Femur (tissue), 1 donor: ENCODE measurements at regions not wholly inside any gene's neighbourhood (a gene's known extent, or its start where the extent isn't known, plus 50 kb on each side); places are given as distances from the start of the nearest gene placed in this dataset.
"Not testable (repeated sequence)": the region's sequence is repeated elsewhere in the genome, so short reads cannot be mapped to it uniquely, and the experiment has no call there.

ENCODE experiments used
- DNase-seq: peaks from one replicate; pipeline ENCODE4 v3.0.0-alpha.2; 2017

DNA sequence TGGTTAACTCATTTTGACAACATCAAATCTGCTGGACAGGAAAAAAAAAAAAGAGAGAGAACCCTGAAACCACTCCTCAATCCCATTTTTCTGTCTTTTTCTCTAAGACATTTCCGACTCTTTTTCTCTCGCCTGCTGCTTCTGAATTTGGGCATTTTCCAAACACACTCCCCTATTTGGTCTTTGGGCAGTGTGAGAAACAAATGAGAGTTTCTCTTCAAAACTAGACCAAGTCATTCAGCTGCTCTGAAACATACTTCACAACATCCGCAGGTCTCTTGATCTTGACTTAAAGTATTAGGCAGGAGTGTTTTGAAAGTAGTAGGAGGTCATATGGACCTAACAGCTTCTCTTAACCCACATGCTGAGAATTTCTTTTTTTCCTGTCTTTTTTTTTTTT is 364.8 kb upstream of the ESRRG start:
- no peak for DNase-seq

DNA sequence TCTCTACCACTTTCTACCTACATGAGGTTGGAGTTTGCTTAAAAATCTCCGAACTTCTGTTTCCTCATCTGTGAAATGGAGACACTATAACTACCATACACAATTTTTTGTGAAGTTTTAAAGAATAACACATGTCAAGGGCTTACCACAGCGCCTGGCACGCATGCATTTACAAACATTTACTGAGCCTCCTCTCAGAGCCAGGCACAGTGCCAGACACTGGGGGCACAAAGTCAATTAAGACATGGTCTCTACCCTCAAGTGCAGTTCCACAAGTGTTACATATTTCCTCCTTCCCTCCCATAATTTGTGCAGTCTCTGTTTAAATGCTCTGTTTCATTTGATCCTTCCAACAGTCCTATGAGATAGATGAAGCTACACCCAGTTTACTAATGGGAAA is 356.4 kb upstream of the ESRRG start:
- DNase-seq: no peak

DNA sequence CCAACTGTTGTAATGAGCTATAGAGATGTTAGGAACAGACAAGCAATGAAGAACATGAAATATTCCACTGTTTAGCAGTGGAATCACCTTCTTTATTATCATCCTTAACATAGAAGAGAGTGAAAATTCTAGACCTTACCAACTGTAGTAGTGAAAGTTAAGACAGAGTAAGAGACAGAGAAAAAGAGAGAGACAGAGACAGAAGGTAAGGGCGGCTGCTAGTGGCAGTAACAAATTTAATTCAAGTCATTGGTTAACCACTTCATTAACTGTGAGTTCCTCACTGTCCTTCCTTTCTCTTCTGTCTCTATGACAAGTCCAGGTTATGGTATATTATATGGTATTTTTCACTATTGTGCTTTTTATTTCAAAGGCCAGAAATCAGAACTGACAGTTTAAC is 355.7 kb upstream of the ESRRG start:
- DNase-seq: no peak

GRCh38 chr1:217078078-217078690 is 355.0 kb upstream of the ESRRG start:
- DNase-seq: peak; percentile 35

GRCh38 chr1:217077426-217077825 is 354.2 kb upstream of the ESRRG start:
- no peak for DNase-seq

DNA sequence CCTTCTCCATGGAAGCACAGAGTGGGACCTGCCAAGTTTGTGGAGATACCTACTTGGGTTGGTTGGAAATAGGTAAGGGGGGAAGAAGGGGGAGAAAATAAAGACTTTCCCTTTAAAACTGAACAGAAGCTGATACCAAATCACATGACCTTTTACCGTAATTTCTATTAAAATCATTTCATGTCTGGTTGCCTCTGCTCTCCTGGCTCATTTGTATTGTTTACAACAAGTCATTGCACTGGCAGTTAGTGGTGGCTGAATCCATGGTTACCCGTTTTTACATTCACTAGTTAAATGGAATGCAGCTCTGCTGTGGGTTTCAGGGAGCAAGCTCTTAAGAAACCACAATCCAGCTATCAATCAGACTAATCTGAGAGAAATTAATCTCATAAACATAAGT is 353.7 kb upstream of the ESRRG start:
- no peak for DNase-seq

DNA sequence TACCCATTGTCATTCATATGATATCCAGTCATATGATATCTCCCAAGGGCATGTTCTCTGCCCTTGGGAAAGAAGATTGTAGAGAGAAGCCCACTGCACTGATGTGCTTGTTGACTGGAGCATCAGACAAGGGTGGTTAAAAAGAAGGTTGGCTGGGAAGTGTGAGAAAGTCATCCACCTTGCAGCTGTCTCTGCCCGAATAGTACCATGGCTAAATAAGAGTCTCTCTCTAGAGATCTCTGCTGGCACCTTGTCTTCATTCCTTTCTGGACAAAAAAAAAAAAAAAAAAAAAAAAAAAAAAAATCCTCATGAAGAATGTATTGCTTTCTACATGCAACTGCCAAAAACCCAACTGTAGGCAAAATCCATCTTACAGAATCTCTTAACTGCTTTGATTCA is 349.7 kb upstream of the ESRRG start:
- no peak for DNase-seq

GRCh38 chr1:217067642-217068041 is 344.4 kb upstream of the ESRRG start:
- DNase-seq: no peak

DNA sequence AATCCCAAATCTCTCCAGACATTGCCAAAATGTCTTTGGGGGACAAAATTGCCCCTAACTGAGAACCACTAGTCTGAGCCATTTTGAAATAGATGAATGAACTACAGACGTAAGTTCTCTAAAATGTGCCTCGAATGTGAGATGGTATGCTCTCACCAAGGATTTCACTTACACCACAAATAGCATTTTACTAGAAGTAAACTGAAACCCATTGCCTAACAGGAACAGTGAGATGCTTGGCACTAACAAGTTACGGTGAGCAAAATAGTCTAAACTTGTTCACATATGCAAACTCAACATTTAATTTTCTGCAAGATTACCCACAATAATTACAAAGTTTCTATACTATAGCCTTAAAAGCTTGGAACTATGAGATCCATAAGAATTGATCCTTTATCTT is 343.6 kb upstream of the ESRRG start:
- no peak for DNase-seq

DNA sequence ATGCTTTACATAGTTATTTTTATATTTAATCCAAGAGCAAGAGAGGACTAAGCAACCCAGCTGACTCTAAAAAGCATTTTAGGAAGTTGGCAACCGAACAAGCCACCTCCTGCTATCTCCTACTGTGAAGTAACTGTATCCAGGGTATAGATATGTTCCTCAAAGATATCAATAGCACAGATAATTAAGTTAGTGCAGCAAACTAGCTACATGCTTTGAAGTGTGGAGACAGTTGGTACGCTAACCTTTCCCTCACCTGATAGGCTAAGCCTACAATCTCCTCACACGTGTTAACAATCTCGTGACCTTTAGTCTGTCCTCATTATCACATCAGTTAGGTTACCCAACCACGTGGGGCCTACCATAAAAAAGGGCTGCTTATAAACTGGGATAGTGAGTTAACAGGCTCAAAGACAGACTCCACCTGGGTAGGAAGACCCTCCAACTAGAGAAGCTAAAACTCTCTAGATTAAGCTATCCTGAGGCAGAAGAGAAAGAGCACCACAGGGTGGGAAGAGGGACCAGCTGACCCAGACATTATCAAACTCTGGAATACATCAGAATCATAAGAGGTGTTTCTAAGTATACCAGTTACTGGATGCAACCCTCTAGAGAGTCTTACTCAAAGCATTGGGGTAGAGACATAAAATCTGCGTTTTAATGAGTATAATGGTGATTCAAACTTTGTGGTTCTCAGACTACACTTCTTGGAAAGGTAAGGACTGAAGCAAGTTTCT is 340.1 kb upstream of the ESRRG start:
- no peak for DNase-seq

GRCh38 chr1:217062586-217062985 is 339.4 kb upstream of the ESRRG start:
- no peak for DNase-seq

GRCh38 chr1:217059401-217059800 is 336.2 kb upstream of the ESRRG start:
- DNase-seq: no peak

- peak; percentile 27 for DNase-seq
Observed at GRCh38 chr1:217053676-217054075, 330.4 kb upstream of the ESRRG start.

DNA sequence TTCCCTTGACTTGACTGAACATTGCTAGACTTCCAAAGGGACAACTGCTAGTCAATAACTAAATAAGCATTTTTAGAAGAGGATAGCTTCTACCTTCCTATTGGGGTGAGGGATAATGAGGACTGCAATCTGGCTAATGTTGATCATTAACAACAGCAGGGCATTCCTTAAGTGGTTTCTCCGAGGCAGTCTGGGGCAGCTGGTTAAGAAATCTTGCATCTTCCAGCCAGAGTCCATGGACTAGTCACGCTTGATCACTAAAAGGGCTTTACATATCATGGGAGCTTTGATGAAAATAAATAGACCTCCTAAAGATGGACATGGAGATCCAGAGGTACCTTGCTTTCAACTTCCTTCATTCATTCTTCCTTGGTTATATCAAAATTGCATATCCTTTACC is 329.4 kb upstream of the ESRRG start:
- no peak for DNase-seq

DNA sequence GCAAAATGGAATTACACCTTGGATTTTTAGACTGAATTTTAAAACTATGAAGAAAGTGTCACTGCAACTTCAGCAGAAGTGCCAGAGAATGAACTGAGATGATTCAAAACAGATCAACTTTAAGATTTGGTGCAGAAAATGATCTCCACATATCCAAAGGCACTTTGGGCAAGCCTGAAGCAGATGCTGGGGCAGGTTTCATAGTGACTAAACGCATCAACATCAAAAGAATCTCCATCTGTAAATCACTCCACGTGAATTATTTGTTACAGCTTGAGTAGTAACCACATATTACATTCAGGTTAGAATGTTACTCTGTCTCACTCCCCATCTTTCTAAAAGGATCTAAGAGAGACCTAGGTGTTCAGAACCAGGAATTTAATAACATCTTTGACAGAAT is 329.0 kb upstream of the ESRRG start:
- DNase-seq: no peak

DNA sequence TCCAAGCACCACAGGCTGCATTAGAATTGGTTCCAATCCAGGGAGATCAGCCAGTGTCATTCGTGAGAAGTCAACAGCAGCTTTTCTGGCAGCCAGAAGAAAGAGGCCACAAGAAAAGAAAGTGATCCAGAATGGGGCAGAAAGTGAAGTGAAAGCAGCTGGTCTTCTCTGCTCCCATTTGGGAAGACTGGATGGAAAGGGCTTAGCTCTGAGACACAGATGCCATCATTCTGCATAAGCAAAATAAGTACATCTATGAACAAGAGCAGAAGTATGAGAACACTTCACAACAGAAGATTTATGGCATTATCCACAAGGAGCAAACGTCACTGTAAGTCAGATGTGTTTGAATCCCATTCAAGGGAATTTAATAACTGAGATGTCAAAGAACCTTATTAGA is 326.5 kb upstream of the ESRRG start:
- no peak for DNase-seq

- DNase-seq: no peak
Observed at GRCh38 chr1:217049081-217049480, 325.9 kb upstream of the ESRRG start.

- DNase-seq: no peak
Observed at GRCh38 chr1:217048104-217048707, 325.0 kb upstream of the ESRRG start.

- DNase-seq: no peak
Observed at GRCh38 chr1:217040711-217041455, 317.7 kb upstream of the ESRRG start.

DNA sequence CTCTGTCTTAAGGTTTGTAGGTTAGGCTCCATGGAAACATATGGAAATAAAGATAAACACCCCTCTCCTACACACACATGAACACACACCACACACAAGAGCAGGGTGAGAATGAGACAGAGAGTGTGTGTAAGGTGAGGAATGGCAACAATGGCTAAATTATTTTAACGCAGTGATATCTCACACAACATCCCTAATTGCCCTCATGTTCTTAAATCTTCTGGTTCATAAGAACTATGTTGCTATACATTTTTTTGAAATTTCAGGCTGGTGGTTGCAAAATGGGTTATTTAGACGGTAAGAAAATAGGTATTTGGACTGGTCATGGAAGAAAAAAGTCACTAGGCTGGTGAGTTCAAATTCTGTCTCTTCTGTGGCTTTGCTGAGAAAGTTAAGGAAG is 316.7 kb upstream of the ESRRG start:
- no peak for DNase-seq

DNA sequence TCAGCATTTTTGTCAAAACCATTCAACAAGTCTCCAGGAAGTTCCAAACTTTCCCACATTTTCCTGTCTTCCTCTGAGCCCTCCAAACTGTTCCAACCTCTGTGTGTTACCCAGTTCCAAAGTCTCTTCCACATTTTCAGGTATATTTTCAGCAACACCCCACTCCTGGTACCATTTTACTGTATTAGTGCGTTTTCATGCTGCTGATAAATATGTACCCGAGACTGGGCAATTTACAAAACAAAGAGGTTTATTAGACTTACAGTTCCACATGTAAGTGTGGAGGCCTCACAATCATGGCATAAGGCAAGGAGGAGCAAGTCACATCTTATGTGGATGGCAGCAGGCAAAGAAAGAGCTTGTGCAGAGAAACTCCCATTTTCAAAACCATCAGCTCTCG is 315.9 kb upstream of the ESRRG start:
- not testable (repeated sequence) for DNase-seq

- DNase-seq: no peak
Observed at GRCh38 chr1:217036757-217037156, 313.5 kb upstream of the ESRRG start.

GRCh38 chr1:217032715-217033367 is 309.6 kb upstream of the ESRRG start:
- no peak for DNase-seq
